Fibroblast of skin of right quadriceps (primary cell): ENCODE measurements at regions not wholly inside any gene's neighbourhood (a gene's known extent, or its start where the extent isn't known, plus 50 kb on each side); places are given as distances from the start of the nearest gene placed in this dataset.

Experiments used
- DNase-seq: peaks from one replicate; pipeline ENCODE4 v3.0.0-alpha.2; 2013

- no peak for DNase-seq
Measured at GRCh38 chr2:238691596-238692491, 156.0 kb upstream of the TWIST2 start.

- no peak for DNase-seq
Measured at GRCh38 chr2:238692562-238692961, 155.3 kb upstream of the TWIST2 start.

- no peak for DNase-seq
Measured at GRCh38 chr2:238693337-238694093, 154.4 kb upstream of the TWIST2 start.

- no peak for DNase-seq
Measured at GRCh38 chr2:238694136-238694755, 153.6 kb upstream of the TWIST2 start.

- no peak for DNase-seq
Measured at GRCh38 chr2:238694922-238695321, 153.0 kb upstream of the TWIST2 start.

GRCh38 chr2:238695538-238695937 is 152.3 kb upstream of the TWIST2 start:
- DNase-seq, result no peak

- DNase-seq, result no peak
Measured at GRCh38 chr2:238696331-238696730, 151.6 kb upstream of the TWIST2 start.

- no peak for DNase-seq
Measured at GRCh38 chr2:238696786-238697185, 151.1 kb upstream of the TWIST2 start.

- no peak for DNase-seq
Measured at GRCh38 chr2:238697193-238698071, 150.5 kb upstream of the TWIST2 start.

- no peak for DNase-seq
Measured at GRCh38 chr2:238698072-238698352, 149.9 kb upstream of the TWIST2 start.

GRCh38 chr2:238698451-238699306 is 149.2 kb upstream of the TWIST2 start:
- DNase-seq, result no peak

GRCh38 chr2:238699307-238700116 is 148.4 kb upstream of the TWIST2 start:
- DNase-seq, result no peak

GRCh38 chr2:238700117-238700457 is 147.8 kb upstream of the TWIST2 start:
- DNase-seq, result no peak

- no peak for DNase-seq
Measured at GRCh38 chr2:238700506-238701340, 147.2 kb upstream of the TWIST2 start.

GRCh38 chr2:238701341-238702206 is 146.3 kb upstream of the TWIST2 start:
- no peak for DNase-seq

- no peak for DNase-seq
Measured at GRCh38 chr2:238702276-238703052, 145.4 kb upstream of the TWIST2 start.

GRCh38 chr2:238703053-238703415 is 144.9 kb upstream of the TWIST2 start:
- DNase-seq, result no peak

GRCh38 chr2:238703436-238703835 is 144.4 kb upstream of the TWIST2 start:
- no peak for DNase-seq
